HepG2 (cell line): ENCODE measurements at regions not wholly inside any gene's neighbourhood (a gene's known extent, or its start where the extent isn't known, plus 50 kb on each side); places are given as distances from the start of the nearest gene placed in this dataset.

Experiments used
- ATAC-seq: fragments of 200-7000 bp; cut with Tn5 transposase; 3 replicates; pipeline ENCODE4 v1.9.1; 2020; ENCODE audit warnings: mild to moderate bottlenecking, moderate library complexity
- BruUV-seq: library from RNA; stranded (reverse); fragments of 400-500 nt; replicated peaks from 2 replicates; lab custom pipeline; 2021; lab: Mats Ljungman, UMichigan
- CTCF ChIA-PET: fragments of 300-600 bp; formaldehyde crosslinking; extraction: SDS; loops from one replicate; lab custom pipeline; 2021; ENCODE audit warnings: low total read pairs, inconsistent platforms, low intra/inter-chr PET ratio; lab: Yijun Ruan, JAX
- POLR2A ChIA-PET: fragments of 350-600 bp; sonication (Branson Sonifier 250); formaldehyde crosslinking; loops from one replicate; lab custom pipeline; 2020; ENCODE audit warnings: antibody characterized with exemption, inconsistent platforms; lab: Yijun Ruan, JAX
- DNase-seq: peaks from one replicate; pipeline ENCODE4 v3.0.0-alpha.2; 2015; ENCODE audit warnings: low spot score
- FAIRE-seq: peaks from 3 replicates; lab custom pipeline; 2011; peaks lifted over from hg19 to GRCh38; lab: Jason Lieb, UNC
- H2AFZ ChIP-seq: one replicate; pipeline ENCODE4 v1.6.1; 2011; ENCODE audit warnings: low read length, inconsistent platforms
- H3K27ac ChIP-seq: fragments of 300-600 bp; 3 replicates; pipeline ENCODE4 v1.8.0; 2011; ENCODE audit warnings: mixed run types, mild to moderate bottlenecking, mixed read lengths, low read length, inconsistent platforms; ENCODE audit not compliant: insufficient read depth; ENCODE audit errors: extremely low read length
- H3K27me3 ChIP-seq, 2 experiments: fragments of 200-600 bp in 1 of 2; 2 replicates in 1 of 2; 3 replicates in 1 of 2; pipeline versions ENCODE4 v1.6.0 to v1.8.0; 2011; ENCODE audit warnings: low read length in 2 of 2, mild to moderate bottlenecking in 2 of 2, moderate library complexity in 2 of 2, inconsistent platforms in 1 of 2; ENCODE audit not compliant: insufficient read depth in 2 of 2, control insufficient read depth in 1 of 2
- H3K36me3 ChIP-seq, 2 experiments: fragments of 200-600 bp in 1 of 2; replicated peaks in 1 of 2; 2 replicates in 1 of 2; 3 replicates in 1 of 2; pipeline versions ENCODE4 v1.5.1 to v1.8.0; 2011; ENCODE audit warnings: low read length in 2 of 2, inconsistent platforms in 1 of 2; ENCODE audit not compliant: insufficient read depth in 2 of 2, control insufficient read depth in 1 of 2
- H3K4me1 ChIP-seq: 2 replicates; pipeline ENCODE4 v1.5.1; 2012; ENCODE audit warnings: low read length, inconsistent platforms; ENCODE audit not compliant: insufficient read depth
- H3K4me2 ChIP-seq: 2 replicates; pipeline ENCODE4 v1.6.0; 2011; ENCODE audit warnings: low read depth, low read length, inconsistent platforms
- H3K4me3 ChIP-seq, 3 experiments: fragments of 200-600 bp in 1 of 3; sonication (generic), shearing (Covaris generic) in 1 of 3; replicated peaks in 1 of 3; 2 replicates each; pipeline ENCODE4 v1.5.1; 2011 to 2016; ENCODE audit warnings: low read length in 3 of 3, inconsistent platforms in 2 of 3, low read depth in 2 of 3, mild to moderate bottlenecking in 2 of 3, control low read depth in 1 of 3, mixed read lengths in 1 of 3; ENCODE audit not compliant: insufficient read depth in 1 of 3
- H3K79me2 ChIP-seq: one replicate; pipeline ENCODE4 v1.6.1; 2011; ENCODE audit warnings: low read length, inconsistent platforms; ENCODE audit not compliant: insufficient read depth
- H3K9ac ChIP-seq: 2 replicates; pipeline ENCODE4 v1.6.0; 2011; ENCODE audit warnings: mild to moderate bottlenecking, low read depth, low read length, inconsistent platforms; ENCODE audit not compliant: insufficient read depth
- H3K9me3 ChIP-seq: 2 replicates; pipeline ENCODE4 v1.5.1; 2012; ENCODE audit warnings: mild to moderate bottlenecking, low read length
- H4K20me1 ChIP-seq: 2 replicates; pipeline ENCODE4 v1.6.0; 2011; ENCODE audit warnings: inconsistent platforms, mild to moderate bottlenecking, low read length, moderate library complexity; ENCODE audit not compliant: insufficient read depth
- AKAP8 ChIP-seq: sonication (generic); formaldehyde crosslinking; IDR thresholded peaks from 2 replicates; pipeline ENCODE4 v1.5.1; 2020; ENCODE audit warnings: mild to moderate bottlenecking, missing genetic modification reagents
- ARID2 ChIP-seq: sonication (generic); formaldehyde crosslinking; IDR thresholded peaks from 2 replicates; pipeline ENCODE4 v1.8.1; 2022; ENCODE audit warnings: mild to moderate bottlenecking, missing genetic modification reagents, borderline replicate concordance
- ARNTL ChIP-seq: sonication (generic); formaldehyde crosslinking; IDR thresholded peaks from 2 replicates; pipeline ENCODE4 v1.4.0; 2020; ENCODE audit warnings: mild to moderate bottlenecking, missing genetic modification reagents
- EEA1 ChIP-seq: sonication (generic); formaldehyde crosslinking; IDR thresholded peaks from 2 replicates; pipeline ENCODE4 v1.5.1; 2020; ENCODE audit warnings: mild to moderate bottlenecking, missing genetic modification reagents, borderline replicate concordance
- ELF3 ChIP-seq: IDR thresholded peaks from 2 replicates; pipeline ENCODE4 v1.6.1; 2016; ENCODE audit warnings: missing genetic modification reagents, missing compliant biosample characterization
- HIVEP1 ChIP-seq: sonication (generic); formaldehyde crosslinking; IDR thresholded peaks from 2 replicates; pipeline ENCODE4 v1.4.0; 2020; ENCODE audit warnings: mild to moderate bottlenecking, missing genetic modification reagents
- HMG20B ChIP-seq: conservative IDR thresholded peaks from 2 replicates; pipeline ENCODE4 v1.6.1; 2016; ENCODE audit warnings: missing genetic modification reagents, missing compliant biosample characterization
- IRX3 ChIP-seq: sonication (generic); formaldehyde crosslinking; IDR thresholded peaks from 2 replicates; pipeline ENCODE4 v1.8.1; 2023; ENCODE audit warnings: mild to moderate bottlenecking, low read depth, missing genetic modification reagents, borderline replicate concordance
- REPIN1 ChIP-seq: sonication (generic); formaldehyde crosslinking; IDR thresholded peaks from 2 replicates; pipeline ENCODE4 v1.8.0; 2022; ENCODE audit warnings: missing genetic modification reagents, low read depth, mild to moderate bottlenecking, borderline replicate concordance
- RORA ChIP-seq: sonication (generic); formaldehyde crosslinking; IDR thresholded peaks from 2 replicates; pipeline ENCODE4 v1.5.0; 2020; ENCODE audit warnings: mild to moderate bottlenecking, missing genetic modification reagents, moderate library complexity
- TBL1XR1 ChIP-seq: fragments of 150-350 bp; IDR thresholded peaks from 2 replicates; pipeline ENCODE4 v1.6.1; 2014; ENCODE audit warnings: borderline replicate concordance, low read length; ENCODE audit not compliant: partially characterized antibody
- ZBTB21 ChIP-seq: sonication (generic); formaldehyde crosslinking; IDR thresholded peaks from 2 replicates; pipeline ENCODE4 v1.4.0; 2020; ENCODE audit warnings: missing genetic modification reagents
- ZC3H13 ChIP-seq: sonication (generic); formaldehyde crosslinking; IDR thresholded peaks from 2 replicates; pipeline ENCODE4 v1.8.1; 2023; ENCODE audit warnings: mild to moderate bottlenecking, missing genetic modification reagents, moderate library complexity
- ZMYM4 ChIP-seq: sonication (generic); formaldehyde crosslinking; IDR thresholded peaks from 2 replicates; pipeline ENCODE4 v1.8.1; 2023; ENCODE audit warnings: mild to moderate bottlenecking, missing genetic modification reagents
- ZNF230 ChIP-seq: sonication (generic); formaldehyde crosslinking; IDR thresholded peaks from 2 replicates; pipeline ENCODE4 v1.4.0; 2020; ENCODE audit warnings: mild to moderate bottlenecking, missing genetic modification reagents
- ZNF367 ChIP-seq: sonication (generic); formaldehyde crosslinking; IDR thresholded peaks from 2 replicates; pipeline ENCODE4 v1.4.0; 2020; ENCODE audit warnings: missing genetic modification reagents, borderline replicate concordance
- ZNF441 ChIP-seq: sonication (generic); formaldehyde crosslinking; IDR thresholded peaks from 2 replicates; pipeline ENCODE4 v1.7.0; 2021; ENCODE audit warnings: missing genetic modification reagents, borderline replicate concordance
- ZNF543 ChIP-seq: sonication (generic); formaldehyde crosslinking; IDR thresholded peaks from 2 replicates; pipeline ENCODE4 v1.4.0; 2020; ENCODE audit warnings: mild to moderate bottlenecking, missing genetic modification reagents
- ZNF546 ChIP-seq: sonication (generic); formaldehyde crosslinking; conservative IDR thresholded peaks from 2 replicates; pipeline ENCODE4 v1.8.1; 2023; ENCODE audit warnings: mild to moderate bottlenecking, missing genetic modification reagents
- ZNF678 ChIP-seq: sonication (generic); formaldehyde crosslinking; IDR thresholded peaks from 2 replicates; pipeline ENCODE4 v1.4.0; 2020; ENCODE audit warnings: mild to moderate bottlenecking, missing genetic modification reagents
- WGBS: methylation state at CpG from one replicate; pipeline ENCODE4 v1.1.6; 2017; ENCODE audit warnings: low lambda C conversion rate; 5-methylcytosine and 5-hydroxymethylcytosine counted together
- in situ Hi-C: cut with HindIII; loops from 2 replicates; pipeline ENCODE4 v1.10.0; 2017; ENCODE audit warnings: low pct_unique_long_range_greater_than_20kb; ENCODE audit not compliant: extremely low pct_ligation_motif_present
- intact Hi-C: fragments of 100-400 bp; cut with micrococcal nuclease; formaldehyde crosslinking; loops from one replicate; pipeline ENCODE4 v1.10.0; 2022; ENCODE audit not compliant: unreplicated experiment

DNA sequence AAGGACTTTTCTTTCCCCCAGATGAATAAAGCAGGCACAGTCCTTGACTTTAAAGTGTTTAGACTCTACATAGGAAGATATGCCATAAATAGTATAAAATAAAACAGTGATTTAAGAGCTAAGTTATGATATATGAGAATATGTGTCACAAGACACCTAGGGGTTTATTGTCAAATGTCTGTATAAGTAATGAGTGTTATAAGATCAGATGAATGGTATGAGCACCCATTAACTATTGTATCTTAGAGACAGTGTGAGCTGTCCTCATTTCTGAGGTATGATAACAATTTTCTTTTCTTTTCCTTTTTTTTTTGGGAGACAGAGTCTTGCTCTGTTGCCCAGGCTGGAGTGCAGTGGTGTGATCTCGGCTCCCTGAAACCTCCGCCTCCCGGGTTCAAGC lies 365.3 kb downstream of the RND3 start:
- in situ Hi-C loops = no loop called here
- CTCF ChIA-PET = no interaction called here
- no TSS peak for BruUV-seq

GRCh38 chr2:150120326-150120955 lies 367.0 kb downstream of the RND3 start:
- TF ChIP-seq REPIN1 (CRISPR knock-in tag) = no peak
- TF ChIP-seq RORA = no peak
- TF ChIP-seq ARID2 (CRISPR knock-in tag) = no peak
- TF ChIP-seq ZMYM4 (CRISPR knock-in tag) = no peak
- TF ChIP-seq TBL1XR1 = no peak
- TF ChIP-seq ZNF441 (CRISPR knock-in tag) = no peak
- no peak for TF ChIP-seq ZC3H13 (CRISPR knock-in tag)
- no peak for TF ChIP-seq ZNF546
- TF ChIP-seq ZBTB21 (CRISPR knock-in tag) = no peak
- no peak for TF ChIP-seq ZNF543
- no peak for FAIRE-seq
- Histone ChIP-seq H4K20me1 (no peaks in the 10 kb centered on the region), H3K4me2 (no peak overlapping the region), H3K27me3 (no peaks in the 10 kb centered on the region), H3K27ac (no peak overlapping the region), H2AFZ (no peak overlapping the region), H3K4me3 (no peak overlapping the region), H3K79me2 (no peaks in the 10 kb centered on the region), H3K36me3 (no peaks in the 10 kb centered on the region), H3K4me1 (no peaks in the 10 kb centered on the region), H3K9ac (no peak overlapping the region), H3K9me3 (0 out of 2 replicates have a peak, but pooled peaks cover 9% of the 10 kb centered on the region)
- ChIA-PET CTCF (no interaction called here), POLR2A (no interaction called here)
- in situ Hi-C loops (no loop called here), intact Hi-C loops (no loop called here)
- no peak for ATAC-seq
- no TSS peak for BruUV-seq
- 28% methylated on average over 11 of the region's 11 CpGs for WGBS
- DNase-seq = no peak

More for the DNA sequence above, 365.3 kb downstream of the RND3 start:
- Histone ChIP-seq H3K9ac (no peak overlapping the region), H4K20me1 (no peaks in the 10 kb centered on the region), H3K9me3 (peaks cover 13% of the 10 kb centered on the region; the same call in 1 of the 2 replicates), H2AFZ (no peak overlapping the region), H3K4me2 (no peak overlapping the region), H3K27me3 (no peaks in the 10 kb centered on the region)
- intact Hi-C loops = no loop called here
- POLR2A ChIA-PET = no interaction called here
- DNase-seq = no peak
- whole genome bisulfite sequencing = 50% methylated on average over 3 of the region's 3 CpGs
- TF ChIP-seq HMG20B (no peak), HIVEP1 (CRISPR knock-in tag) (no peak), ZC3H13 (CRISPR knock-in tag) (no peak), ZNF230 (CRISPR knock-in tag) (no peak), EEA1 (CRISPR knock-in tag) (no peak), ARNTL (no peak), ZNF678 (no peak), IRX3 (CRISPR knock-in tag) (no peak), ELF3 (no peak), AKAP8 (CRISPR knock-in tag) (no peak), ZNF367 (CRISPR knock-in tag) (no peak)
- TF ChIP-seq, all 625 proteins: peak for 0
- Histone ChIP-seq H3K27ac (no peak overlapping the region), H3K36me3 (no peaks in the 10 kb centered on the region), H3K4me3 (no peak overlapping the region), H3K4me1 (no peaks in the 10 kb centered on the region), H3K79me2 (no peaks in the 10 kb centered on the region)
- ATAC-seq (no peak), FAIRE-seq (no peak)
